HG02943 (cell line): ENCODE measurements at regions not wholly inside any gene's neighbourhood (a gene's known extent, or its start where the extent isn't known, plus 50 kb on each side); places are given as distances from the start of the nearest gene placed in this dataset.

Experiments used
- ATAC-seq: cut with Tn5 transposase; IDR thresholded peaks from one replicate; pipeline ENCODE4 v1.9.1; 2021; ENCODE audit warnings: mild to moderate bottlenecking, low read depth, moderate library complexity; ENCODE audit not compliant: unreplicated experiment

DNA sequence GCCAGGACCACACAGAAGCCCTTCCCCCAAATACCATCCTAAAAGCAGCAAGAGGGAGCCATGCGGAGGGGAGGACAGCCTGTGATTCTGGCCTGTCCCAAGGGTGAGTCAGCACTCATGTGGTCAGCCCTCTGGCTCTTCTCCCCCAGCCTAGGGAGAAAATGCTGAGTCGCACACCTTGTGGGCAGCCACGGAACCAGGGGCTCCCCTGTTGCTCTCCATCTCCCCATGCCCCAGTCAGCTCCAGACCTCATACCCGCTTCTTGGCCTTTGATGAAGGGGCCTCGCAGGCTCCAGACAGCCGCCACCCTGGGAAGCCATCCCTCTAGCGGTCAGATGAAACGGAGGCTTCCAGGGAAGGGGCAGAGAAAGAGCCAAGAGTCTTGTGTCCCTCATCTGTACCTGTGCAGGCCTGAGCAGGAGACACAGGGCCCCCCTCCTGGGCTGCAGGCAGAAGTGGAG, 181.3 kb upstream of the SIX2 start:
- no peak for ATAC-seq

DNA sequence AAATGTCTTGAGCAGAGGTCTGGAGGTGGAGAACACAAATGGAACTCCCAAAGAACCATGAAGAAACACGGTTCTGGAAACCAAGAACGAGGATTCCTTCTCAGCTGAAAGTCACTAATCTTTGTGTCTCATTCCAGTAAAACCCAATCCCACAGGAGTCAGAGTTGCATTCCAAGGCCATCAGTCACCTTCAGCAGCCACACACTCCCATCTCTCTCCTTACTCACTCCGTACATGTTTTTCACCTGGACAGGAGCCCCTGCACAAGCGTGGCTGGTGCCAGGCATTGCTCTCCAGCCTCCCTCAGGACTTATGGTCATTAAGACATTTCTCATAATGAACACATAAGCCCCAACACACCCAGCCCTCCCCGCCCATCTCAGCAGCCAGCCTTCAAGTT, 175.4 kb upstream of the SIX2 start:
- ATAC-seq = no peak

DNA sequence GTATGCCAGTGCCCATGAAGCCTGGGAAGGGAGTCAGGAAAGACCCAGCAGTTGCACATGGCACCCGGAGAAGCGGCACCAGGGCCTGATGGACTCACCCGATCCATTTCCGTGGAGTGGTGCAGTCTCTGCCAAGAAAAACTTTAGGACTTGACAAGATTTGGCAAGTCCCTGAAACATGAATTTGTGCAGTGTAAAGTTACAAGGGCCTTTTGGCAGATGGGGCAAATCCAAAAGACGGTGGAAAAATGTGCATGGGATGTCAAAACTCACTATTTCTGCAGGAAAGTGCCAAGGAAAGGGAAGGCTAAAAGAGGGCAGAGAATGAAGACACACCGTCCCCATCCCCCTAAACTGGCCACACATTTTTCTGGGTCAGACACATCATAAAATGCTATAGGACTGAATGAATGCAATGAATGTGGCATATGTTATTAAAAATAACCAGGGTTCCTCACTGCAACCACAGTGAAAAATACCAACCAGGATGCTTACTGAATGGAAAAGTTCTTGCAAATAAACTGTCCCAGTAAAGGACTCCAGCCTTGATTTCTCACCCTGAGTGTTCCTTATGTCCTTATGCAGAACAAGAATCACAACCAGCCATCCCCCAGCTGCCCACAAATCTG, 173.5 kb upstream of the SIX2 start:
- no peak for ATAC-seq

DNA sequence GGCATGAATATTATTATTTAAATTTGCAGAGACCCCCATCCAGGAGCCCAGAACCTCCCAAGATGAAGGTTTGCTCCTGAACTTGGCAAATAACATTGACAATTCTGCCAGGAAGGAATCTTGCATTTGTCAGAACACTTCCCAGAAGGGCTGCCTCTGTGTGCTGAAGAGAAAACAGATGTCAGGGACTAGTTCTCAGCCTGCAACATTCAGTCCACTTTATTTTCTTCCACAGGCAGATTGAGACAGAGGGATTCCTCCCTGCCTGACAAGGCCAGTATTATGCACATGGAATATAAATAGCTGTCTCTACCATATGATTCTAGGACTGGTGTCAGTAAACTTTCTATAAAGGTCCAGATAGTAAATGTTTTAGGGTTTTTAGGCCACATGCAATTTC, 171.5 kb upstream of the SIX2 start:
- ATAC-seq = no peak

DNA sequence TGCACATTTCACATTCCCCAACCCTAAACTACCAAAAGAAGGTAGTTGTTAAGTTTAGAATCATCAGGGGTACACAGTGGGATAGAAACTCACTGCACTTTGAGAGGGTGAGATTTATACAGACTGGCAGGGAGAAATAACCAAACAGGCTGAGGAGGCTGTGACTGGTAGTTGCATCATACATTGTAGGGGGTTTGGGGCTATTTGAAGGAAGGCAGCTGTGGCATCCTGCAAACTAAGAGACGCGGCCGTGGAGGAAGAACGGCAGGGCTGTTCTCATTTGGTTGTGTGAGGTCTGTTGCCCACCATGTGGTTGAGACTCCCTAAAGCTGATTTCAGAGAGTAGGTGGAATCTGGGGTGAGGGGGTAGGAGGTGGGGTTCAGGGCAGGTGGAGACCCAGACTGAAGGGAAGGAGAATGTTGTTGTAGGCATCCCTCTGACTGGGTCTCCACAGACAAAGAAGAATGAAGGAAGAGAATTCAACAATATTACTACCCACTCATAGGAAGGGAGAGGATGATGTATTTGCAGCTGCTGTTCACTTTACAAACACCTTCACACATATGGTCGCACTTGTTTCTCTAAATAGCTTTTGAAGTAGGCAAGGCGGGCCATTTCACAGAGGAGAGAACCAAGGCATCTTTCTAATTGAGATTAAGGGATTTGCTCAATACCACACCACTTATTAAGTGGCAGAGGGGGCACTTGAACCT, 170.9 kb upstream of the SIX2 start:
- ATAC-seq = no peak

DNA sequence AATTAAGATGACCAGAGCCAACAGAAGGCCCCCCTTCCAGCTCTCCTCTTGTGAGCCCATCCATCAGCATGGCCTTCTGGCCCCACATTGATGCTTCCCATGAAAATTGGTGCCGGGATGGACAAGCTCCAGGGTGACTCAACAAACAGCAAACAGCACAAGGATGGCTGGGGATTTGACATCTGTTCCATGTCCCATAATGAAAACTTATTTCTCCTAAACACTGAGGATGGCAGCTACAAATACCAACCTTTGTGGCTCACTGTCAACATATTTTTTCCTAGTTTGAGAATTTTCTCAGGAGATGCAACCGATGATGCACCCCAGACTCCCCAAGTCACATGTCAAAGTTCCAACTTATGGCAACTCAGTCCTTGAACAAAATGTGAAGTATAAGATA, 169.6 kb upstream of the SIX2 start:
- no peak for ATAC-seq

DNA sequence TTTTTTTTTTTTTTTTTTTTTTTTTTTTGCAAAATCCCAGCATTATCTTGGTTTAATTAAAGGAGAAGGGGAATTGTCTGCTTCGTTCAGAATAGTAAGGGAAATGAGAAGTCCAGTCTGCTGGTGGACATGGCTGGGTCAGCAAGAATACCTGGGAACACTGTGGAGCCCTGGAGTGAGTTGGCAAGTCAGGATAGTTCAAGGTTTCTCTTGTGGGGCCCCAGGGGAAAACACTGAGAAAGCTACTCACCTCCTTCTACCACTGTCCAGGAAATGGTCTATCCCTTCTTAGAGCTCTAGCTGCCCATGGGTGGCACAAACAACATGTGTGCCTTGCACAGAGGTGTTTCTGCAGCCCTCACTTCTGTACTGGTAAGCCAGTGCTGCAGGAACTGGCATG, 169.1 kb upstream of the SIX2 start:
- no peak for ATAC-seq

DNA sequence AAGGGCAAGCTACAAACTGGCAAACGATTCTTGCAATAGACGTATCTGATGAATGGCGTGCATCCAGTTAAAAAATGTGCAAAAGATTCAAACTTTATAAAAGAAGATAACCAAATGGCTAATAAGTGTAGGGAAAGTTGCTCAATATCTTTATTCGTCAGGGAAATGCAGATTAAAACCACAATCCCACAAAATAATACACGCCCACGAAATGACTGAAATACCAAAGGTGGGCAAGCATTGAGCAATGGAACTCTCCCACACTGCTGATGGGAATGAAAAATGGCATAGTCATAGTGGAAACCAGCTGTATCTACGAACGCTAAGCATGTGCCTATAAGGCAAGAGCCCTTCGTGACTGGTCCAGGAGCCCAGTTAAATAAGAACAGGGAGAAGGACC, 168.6 kb upstream of the SIX2 start:
- no peak for ATAC-seq

DNA sequence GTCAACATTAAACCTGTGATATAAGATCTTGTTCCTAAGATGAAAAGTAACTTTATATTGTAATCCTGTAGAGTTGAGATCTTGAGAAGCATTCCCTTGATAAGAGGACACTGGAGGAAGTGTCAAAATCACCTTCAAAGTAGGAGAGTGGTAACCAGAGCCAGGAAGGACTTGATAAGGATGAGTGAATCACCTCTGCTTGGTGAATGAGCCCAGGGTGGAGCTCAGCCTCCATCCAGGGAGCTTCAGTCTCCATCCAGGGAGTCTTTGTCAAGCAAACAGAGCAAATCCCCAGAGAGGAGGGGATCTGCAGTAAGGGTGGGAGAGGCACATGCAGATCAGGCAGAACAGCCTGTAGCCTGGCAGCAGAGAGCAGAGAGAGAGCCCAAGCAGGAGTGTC, 167.1 kb upstream of the SIX2 start:
- ATAC-seq = no peak

DNA sequence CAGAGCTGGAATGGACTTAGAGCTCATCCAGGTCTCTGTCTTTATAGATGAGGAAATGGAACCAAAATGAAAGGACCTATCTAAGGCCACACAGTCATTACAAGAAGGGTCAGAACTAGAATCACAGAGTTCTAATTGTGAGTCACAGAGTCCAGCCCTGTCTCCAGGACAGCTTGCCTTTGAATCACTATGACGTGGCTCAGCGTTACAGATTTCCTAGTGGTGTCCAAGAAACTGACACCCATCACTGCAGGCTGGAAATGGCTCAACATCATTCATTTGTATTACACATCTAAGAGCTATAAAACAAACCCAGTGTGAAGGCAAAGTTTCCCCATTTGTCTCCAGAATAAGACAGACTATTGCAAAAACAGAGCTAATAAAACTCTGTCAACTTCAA, 164.3 kb upstream of the SIX2 start:
- no peak for ATAC-seq

DNA sequence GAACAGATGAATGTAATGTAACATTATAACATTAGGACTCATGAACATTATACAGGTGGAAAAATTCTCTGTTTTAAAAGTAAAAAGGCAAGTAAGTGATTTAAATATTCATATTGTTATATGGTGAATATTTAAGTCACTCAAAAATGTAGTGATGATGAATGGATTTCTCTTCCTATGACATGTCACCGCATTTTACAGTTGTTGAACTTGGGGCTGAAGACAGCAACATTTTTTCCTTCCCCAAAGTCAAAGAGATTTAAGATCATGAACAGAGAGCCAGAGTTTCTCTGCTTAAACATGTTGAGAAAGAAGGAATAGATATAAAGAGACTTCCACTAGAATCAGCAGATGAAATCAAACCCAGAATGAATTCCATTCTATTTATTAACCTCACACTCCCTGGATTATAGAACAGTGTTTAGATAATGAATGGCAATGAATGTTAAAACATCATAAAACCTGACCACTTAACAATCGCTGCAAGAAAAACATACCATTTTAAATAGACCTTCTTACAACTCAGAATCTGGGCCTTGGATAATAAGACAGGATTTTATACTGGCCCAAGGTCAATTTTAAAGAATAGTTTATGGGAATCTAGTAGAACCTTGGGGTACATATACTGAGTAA, 163.6 kb upstream of the SIX2 start:
- ATAC-seq = no peak

DNA sequence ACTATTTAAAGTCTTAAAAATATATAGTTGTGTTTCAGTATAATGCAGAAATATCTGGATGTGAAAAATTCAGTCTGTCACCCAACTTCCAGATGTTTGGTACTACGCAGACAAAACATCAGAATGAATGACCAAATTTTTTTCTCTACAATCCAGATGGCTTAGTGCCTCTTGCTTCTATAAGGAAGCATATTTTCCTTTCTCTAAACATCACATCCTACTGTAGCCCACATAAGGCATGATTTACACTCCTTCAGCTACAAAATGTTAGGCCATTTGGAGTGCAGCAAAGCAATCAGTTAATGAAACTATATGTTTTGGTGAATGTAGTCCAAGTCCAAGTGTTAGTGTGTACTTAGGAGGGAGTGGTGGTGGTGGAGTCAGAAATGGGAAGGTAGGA, 162.9 kb upstream of the SIX2 start:
- no peak for ATAC-seq

DNA sequence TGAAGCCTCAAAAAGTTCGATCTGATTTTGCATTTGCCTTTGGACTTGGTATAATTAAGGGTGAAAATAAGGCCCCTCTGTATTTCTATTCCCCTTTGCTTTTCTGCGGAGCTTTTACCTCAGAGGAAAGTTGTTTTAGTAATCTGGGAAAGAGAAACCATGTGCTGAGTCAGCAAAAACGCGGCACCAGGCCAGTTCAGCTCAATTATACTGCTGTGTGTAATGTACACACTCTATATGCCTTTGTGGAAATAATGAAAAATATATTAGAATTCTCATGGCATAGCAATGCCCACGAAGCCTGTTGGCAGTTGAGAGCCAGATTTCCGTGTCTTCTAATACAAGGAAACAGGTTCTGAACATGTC, 161.9 kb upstream of the SIX2 start:
- no peak for ATAC-seq

DNA sequence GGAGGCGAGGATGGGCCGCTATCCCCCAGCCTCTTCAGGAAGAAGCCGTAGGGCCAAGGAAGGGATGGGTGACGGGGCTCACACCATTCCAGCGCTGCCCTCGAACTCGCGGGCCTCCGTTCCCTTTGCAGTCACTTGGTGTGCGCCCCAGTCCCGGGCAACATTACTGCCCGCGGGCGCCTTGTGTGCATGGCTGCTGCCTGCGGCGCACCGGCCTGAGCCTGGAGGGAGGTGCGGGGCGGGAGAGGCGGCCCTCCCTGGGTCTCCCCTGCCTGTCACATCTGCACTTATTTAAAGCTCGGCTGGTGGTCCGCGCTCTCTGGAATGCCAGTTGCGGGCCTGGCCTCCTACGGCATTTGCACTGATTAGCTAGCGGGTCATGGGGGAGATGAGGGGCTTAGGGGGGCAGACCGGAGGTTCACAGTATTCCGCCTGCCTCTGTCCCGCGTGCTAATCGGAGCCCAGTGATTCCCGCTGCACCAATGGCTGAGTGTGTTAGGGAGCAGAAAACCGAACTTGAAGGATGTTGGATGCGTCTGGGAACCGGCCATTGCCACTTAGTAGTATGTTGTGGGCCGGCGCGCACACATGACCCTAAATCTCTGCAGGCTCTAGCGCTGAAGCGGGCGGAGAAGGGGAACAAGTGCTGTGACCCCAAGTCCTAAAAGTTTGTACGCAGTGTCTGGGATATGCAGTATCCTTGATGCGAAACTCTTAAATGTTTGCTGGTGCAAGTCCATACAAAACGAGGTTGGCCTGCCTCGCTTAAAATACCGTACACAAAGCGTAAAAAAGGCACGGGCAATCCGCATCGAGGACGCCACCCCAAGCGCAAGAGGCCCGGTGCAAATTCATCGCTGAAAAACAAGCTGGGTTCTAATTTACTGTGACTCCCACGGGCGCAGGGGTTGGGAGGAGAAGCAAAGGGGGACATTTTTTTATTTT, 161.2 kb upstream of the SIX2 start:
- no peak for ATAC-seq

DNA sequence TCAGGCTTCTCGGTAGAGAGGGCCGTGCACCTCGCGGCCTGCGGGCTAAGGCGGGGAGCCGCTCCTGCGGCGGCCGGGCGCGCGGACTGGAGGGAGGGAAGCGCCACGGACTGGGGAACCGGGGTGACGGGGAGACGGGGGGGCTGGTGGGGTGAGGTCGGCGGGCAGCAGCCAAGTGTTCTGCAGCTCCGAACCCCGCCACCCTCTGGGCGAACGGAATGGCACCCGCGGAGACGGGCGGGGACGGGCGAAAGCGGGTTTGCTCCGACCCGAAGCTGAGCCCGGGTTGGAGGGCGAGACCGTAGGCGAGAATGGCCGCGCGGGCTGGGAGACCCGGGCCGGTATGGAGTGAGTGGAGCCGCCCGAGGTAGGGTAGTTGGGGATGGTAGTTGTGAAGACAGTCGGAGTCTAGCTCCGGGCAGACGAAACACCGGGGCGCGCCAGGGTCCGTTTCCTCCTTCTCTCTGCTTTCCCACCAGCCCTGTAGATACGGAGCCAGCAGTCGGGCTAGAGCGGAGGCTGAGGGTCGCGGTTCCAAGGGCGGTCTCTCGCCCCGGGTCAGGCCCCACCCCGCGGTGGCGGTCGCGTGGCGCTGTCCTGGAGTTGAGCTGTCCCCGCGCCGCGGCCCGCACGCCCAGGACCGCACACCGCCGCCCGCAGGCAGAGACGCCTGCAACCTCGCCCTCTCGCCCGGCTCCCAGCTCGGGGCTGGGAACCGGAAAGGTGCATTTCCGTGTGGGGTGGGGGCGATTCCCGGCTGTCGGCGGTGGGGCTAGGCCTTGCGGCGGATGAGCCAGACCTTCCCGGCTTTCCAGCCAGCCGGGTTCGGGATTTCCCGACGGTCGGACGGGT, 160.3 kb upstream of the SIX2 start:
- ATAC-seq = no peak

DNA sequence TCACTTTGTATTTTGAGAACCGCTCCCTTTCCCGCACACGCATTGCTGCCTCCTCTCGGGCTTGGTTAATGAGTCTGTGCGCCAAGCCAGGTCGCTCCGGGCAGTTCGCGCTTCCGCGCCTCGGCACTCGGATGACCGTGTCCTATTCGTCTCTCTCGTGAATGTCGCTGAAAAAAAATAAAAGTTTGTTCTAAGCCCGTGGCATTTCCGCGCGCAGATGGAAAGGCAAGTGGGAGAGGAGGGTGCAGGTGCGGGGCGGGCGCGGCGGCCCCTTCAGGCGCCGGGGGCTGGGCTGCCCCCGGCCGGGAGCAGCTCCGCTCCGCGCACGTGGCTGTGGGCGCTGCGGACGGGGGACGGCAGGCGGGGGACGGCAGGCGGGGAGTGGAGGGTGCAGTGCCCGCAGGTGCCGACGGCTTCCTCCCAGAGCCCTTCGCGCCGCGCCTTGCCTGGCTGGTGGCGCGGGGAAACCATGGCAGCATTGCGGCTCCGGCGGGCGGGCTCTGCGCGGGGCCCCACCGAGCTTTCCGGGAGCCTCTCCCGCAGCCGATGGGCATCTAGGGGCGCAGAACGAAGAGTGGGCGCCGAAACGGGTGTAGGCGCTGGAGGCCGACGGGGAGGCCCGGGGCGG, 159.6 kb upstream of the SIX2 start:
- no peak for ATAC-seq

DNA sequence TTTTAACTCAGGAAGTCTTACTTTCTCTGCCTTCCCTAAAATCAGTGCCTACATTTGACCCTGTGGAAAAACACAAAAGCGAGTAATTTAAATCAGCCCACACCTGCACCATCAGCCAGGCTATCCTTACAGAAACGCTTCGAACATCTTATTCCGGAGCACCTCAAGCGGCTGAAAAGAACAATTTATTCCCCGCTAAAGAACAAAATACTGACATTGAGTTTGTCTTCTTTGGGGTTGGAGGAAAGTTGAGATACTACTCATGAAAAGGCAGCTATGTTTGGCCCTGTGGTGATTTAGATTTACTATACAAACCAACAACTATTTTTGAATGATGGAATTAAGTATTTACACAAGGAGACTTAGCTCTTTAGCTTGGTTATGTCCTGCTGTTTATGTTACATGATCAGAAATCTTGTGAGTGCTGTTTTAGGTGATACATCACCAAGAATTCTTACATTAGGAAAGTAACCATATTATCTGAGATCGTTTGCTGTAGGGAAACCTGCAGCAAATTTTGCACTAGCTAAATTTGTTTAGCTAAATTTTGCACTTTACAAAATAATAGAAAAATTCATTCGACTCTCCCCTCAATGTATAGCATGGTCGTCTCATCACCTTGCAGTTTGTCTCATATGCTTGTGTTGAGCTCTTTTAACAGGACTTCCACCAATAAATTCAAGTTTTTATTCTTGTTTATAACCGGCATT, 158.8 kb upstream of the SIX2 start:
- ATAC-seq = no peak

DNA sequence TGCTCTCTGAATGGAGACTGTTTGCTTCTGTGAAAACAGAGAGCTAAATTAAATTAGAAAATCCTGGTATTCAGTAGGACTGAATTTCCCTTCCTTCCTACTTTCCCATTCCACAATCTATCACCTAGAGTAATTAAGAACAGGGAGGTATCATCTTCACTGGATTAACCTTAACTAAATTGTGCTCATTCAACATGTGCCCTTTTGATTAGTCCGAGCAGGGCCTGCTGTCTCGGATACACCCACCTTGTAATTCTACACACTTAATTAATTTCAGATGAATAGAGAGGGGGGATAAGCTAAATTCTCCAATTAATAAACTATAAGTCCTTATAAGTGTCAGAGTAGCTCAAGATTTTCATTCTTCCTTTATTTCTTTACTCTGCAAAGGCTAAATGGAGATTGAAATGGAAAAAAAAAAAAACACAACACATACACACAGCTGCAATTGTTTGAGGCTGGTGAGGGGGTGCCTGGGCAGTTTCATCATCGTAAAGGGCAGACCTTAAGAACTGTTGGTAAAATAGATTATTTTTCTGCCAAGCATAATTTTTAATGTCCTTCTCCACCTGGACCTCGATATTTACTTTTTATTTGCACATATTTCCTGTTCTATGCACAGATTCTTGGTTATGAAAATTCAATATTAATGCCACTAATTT, 157.1 kb upstream of the SIX2 start:
- no peak for ATAC-seq

DNA sequence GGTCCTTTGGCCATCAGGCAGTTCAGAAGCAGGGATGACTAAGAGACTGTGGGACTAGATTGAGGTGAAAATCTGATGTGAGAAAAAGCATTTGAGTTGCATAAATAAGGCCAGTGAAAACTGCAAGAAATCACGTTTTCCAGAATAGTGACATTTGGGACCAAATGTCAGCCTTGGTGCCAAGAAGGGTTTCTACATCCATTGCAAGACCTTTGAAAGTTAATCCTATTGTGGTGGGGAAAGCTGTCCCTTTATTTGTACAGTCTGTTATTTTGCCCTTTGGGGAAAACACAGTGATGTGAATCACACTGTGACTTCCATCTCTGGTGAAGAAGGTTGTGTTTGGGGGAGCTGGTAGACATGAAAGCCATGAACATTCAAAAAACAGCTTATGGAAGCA, 153.5 kb upstream of the SIX2 start:
- ATAC-seq = no peak
